OCI-LY3 (cell line): ENCODE measurements at regions not wholly inside any gene's neighbourhood (a gene's known extent, or its start where the extent isn't known, plus 50 kb on each side); places are given as distances from the start of the nearest gene placed in this dataset.

Source experiments
- H2AFZ ChIP-seq: fragments of 200-600, 300-600 bp; shearing (Covaris generic); 2 replicates; pipeline ENCODE4 v1.6.0; 2014; ENCODE audit warnings: antibody characterized with exemption, low read depth, low read length
- H3K27ac ChIP-seq: fragments of 200-600, 300-600 bp; sonication (generic); 2 replicates; pipeline ENCODE4 v1.5.1; 2014; ENCODE audit warnings: mild to moderate bottlenecking, low read length, moderate library complexity, mixed read lengths
- H3K27me3 ChIP-seq: fragments of 200-600, 300-600 bp; sonication (generic); 2 replicates; pipeline ENCODE4 v1.6.1; 2014; ENCODE audit warnings: low read depth, low read length, mixed read lengths
- H3K36me3 ChIP-seq: fragments of 200-600, 300-600 bp; sonication (generic); replicated peaks from 2 replicates; pipeline ENCODE3; 2014; ENCODE audit warnings: low read depth, low read length, mixed read lengths
- H3K4me1 ChIP-seq: fragments of 300-600, 200-600 bp; sonication (generic); 2 replicates; pipeline ENCODE4 v1.6.1; 2014; ENCODE audit warnings: low read length, mixed read lengths
- H3K4me2 ChIP-seq: fragments of 200-600, 300-600 bp; sonication (generic); 2 replicates; pipeline ENCODE4 v1.6.1; 2014; ENCODE audit warnings: low read length, mixed read lengths
- H3K4me3 ChIP-seq: fragments of 300-600, 200-600 bp; sonication (generic); 2 replicates; pipeline ENCODE4 v1.5.1; 2014; ENCODE audit warnings: antibody characterized with exemption, mild to moderate bottlenecking, low read length, moderate library complexity
- H3K79me2 ChIP-seq: fragments of 300-600, 200-600 bp; shearing (Covaris generic); 2 replicates; pipeline ENCODE4 v1.6.1; 2014; ENCODE audit warnings: mild to moderate bottlenecking, low read length, mixed read lengths
- H3K9ac ChIP-seq: fragments of 300-600, 200-600 bp; shearing (Covaris generic); 2 replicates; pipeline ENCODE4 v1.6.0; 2014; ENCODE audit warnings: mild to moderate bottlenecking, low read length, moderate library complexity
- H3K9me3 ChIP-seq: fragments of 200-600, 300-600 bp; shearing (Covaris generic); 2 replicates; pipeline ENCODE4 v1.6.1; 2014; ENCODE audit warnings: low read length, mixed read lengths; ENCODE audit not compliant: insufficient read depth
- H4K20me1 ChIP-seq: fragments of 200-600, 300-600 bp; sonication (generic); 2 replicates; pipeline ENCODE4 v1.6.1; 2016; ENCODE audit warnings: low read length, mixed read lengths; ENCODE audit not compliant: insufficient read depth
- EZH2phosphoT487 ChIP-seq: fragments of 200-600 bp; shearing (Covaris generic); IDR thresholded peaks from 2 replicates; pipeline ENCODE4 v1.6.1; 2018; ENCODE audit warnings: antibody characterized with exemption, mixed run types, low read depth
- TF ChIP-seq, protein P1 (sequence below): fragments of 200-600, 300-600 bp; sonication (generic); IDR thresholded peaks from 2 replicates; pipeline ENCODE4 v1.5.1; 2014; ENCODE audit warnings: antibody characterized with exemption, low read length, low read depth

DNA sequence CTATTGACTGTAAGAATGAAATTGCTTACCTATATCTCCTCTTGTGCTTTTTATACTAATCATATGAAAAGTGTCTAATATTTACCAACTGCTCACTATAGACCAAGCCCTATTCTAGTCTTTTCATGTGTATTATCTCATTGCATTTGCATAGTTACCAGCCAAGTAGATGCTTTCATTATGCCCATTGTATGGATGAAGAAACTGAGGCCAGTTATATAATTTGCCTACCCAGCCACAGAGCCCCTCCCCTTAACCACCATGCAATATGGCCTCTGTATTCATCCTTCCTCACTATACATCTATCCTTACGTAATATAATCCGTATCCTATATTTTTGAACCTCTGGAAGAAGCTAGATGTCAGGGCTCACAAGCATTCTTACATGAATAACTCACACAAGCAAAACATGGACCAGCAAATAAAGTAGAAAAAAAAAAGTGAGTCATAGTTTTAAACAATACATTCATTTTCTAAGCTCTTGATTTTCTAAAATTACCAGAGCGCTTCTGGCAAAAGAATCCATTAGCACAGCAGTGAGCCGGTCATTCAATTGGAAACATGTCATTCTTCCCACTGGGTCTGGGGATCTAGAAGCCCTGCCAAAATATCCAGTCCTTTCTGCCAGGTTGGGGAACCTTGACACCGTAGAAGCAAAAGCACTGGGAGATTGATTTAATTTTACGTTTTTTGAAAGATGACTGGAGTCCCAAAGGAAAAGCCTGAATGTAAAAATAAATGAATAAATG is 80.0 kb downstream of the C11orf91 start:
- H3K4me3 ChIP-seq = no peak overlapping the region
- H3K27me3 ChIP-seq = peaks cover 16% of the 10 kb centered on the region; the same call in 1 of the 2 replicates
- H3K9ac ChIP-seq = no peak overlapping the region
- no peak overlapping the region for H2AFZ ChIP-seq
- H3K4me1 ChIP-seq = peaks cover 13% of the 10 kb centered on the region
- H3K27ac ChIP-seq = no peak overlapping the region
- no peaks in the 10 kb centered on the region for H3K79me2 ChIP-seq
- H3K4me2 ChIP-seq = no peak overlapping the region
- H4K20me1 ChIP-seq = no peaks in the 10 kb centered on the region
- no peak for TF ChIP-seq EZH2phosphoT487
- TF ChIP-seq, protein P1, sequence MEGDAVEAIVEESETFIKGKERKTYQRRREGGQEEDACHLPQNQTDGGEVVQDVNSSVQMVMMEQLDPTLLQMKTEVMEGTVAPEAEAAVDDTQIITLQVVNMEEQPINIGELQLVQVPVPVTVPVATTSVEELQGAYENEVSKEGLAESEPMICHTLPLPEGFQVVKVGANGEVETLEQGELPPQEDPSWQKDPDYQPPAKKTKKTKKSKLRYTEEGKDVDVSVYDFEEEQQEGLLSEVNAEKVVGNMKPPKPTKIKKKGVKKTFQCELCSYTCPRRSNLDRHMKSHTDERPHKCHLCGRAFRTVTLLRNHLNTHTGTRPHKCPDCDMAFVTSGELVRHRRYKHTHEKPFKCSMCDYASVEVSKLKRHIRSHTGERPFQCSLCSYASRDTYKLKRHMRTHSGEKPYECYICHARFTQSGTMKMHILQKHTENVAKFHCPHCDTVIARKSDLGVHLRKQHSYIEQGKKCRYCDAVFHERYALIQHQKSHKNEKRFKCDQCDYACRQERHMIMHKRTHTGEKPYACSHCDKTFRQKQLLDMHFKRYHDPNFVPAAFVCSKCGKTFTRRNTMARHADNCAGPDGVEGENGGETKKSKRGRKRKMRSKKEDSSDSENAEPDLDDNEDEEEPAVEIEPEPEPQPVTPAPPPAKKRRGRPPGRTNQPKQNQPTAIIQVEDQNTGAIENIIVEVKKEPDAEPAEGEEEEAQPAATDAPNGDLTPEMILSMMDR = no peak
- no peaks in the 10 kb centered on the region for H3K9me3 ChIP-seq
- H3K36me3 ChIP-seq = no peaks in the 10 kb centered on the region

DNA sequence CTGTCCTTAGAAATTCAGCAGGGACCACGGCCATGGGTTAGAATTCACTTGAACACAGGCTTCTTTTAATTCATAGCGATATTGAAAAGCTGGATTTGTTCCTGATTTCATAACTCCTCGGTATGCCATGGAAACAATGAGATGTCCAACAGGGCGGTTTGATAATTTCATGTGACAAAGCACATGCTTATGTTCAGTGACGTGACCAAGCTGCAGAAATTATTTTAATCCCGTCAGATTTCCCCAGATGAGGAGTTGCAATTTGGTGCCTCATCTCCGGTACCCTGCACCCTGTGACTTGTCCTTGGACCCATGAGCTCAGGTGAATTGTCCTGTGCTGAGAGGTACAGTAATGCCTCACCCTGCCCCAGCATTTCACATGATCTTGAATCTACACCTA is 81.7 kb downstream of the C11orf91 start:
- H3K27ac ChIP-seq = no peak overlapping the region
- no peaks in the 10 kb centered on the region for H3K36me3 ChIP-seq
- no peak overlapping the region for H2AFZ ChIP-seq
- H3K9me3 ChIP-seq = no peaks in the 10 kb centered on the region
- H3K79me2 ChIP-seq = no peaks in the 10 kb centered on the region
- H3K9ac ChIP-seq = no peak overlapping the region
- H3K4me1 ChIP-seq = peaks cover 13% of the 10 kb centered on the region
- H3K4me3 ChIP-seq = no peak overlapping the region
- peaks cover 16% of the 10 kb centered on the region; the same call in 1 of the 2 replicates for H3K27me3 ChIP-seq
- TF ChIP-seq, protein P1 = no peak
- TF ChIP-seq EZH2phosphoT487 = no peak
- H4K20me1 ChIP-seq = no peaks in the 10 kb centered on the region
- H3K4me2 ChIP-seq = no peak overlapping the region

DNA sequence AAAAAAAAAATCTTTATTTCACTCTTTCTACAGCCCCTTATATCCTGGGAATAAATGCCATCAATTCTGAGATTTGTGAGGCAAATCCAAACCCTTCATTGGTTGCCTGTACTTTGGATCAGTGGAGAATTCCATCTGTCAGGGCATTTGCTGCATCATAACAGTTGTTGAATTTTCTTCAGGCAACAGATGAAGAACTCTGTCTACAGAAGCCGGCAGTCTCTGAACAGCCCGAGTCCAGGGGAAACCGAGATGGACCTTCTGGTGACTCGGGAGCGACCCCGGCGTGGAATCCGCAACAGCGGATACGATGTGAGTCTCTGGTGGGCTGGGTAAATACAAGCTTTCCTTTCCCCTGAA is 82.3 kb downstream of the C11orf91 start:
- Histone ChIP-seq H4K20me1 (no peaks in the 10 kb centered on the region), H3K27ac (no peak overlapping the region), H3K36me3 (no peaks in the 10 kb centered on the region), H3K4me3 (no peak overlapping the region), H3K9ac (no peak overlapping the region), H3K4me1 (peaks cover 13% of the 10 kb centered on the region), H3K4me2 (no peak overlapping the region), H3K79me2 (no peaks in the 10 kb centered on the region), H3K9me3 (no peaks in the 10 kb centered on the region), H3K27me3 (peaks cover 16% of the 10 kb centered on the region; the same call in 1 of the 2 replicates), H2AFZ (no peak overlapping the region)
- no peak for TF ChIP-seq EZH2phosphoT487

DNA sequence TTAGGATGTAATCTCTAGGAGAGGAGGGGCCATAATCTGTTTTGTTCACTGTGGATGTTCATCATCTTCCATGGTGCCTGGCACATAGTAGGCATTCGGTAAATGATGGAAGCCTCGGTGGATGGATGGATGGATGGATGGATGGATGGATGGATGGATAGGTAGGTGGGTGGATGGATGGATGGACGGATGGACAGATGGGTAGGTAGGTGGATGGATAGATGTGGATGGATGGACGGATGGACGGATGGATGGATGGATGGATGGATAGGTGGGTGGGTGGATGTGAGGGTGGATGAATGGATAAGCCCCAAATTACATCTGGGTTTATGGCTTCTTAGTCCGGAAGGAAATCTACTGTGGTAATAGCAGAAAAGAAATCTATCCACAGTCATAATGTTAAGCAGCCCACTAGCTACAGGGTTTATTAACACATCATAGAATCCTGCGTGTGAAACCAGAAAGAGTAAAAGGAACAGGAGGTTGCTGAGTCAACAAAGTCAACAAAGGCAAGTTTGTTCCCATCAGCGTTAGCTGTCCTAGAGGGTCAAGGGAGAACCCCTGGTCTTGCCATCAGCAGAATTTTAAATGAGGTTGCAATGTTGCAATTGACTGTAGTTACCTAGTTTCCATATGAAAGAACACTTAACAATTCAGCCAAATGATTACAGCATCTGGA is 82.8 kb downstream of the C11orf91 start:
- H3K36me3 ChIP-seq = no peaks in the 10 kb centered on the region

More for the DNA sequence above, 82.8 kb downstream of the C11orf91 start:
- Histone ChIP-seq H3K27ac (no peak overlapping the region), H3K4me3 (no peak overlapping the region), H4K20me1 (no peaks in the 10 kb centered on the region), H3K4me1 (peaks cover 9% of the 10 kb centered on the region), H3K27me3 (peaks cover 16% of the 10 kb centered on the region; the same call in 1 of the 2 replicates), H3K9me3 (no peaks in the 10 kb centered on the region), H3K4me2 (no peak overlapping the region), H2AFZ (no peak overlapping the region), H3K9ac (no peak overlapping the region), H3K79me2 (no peaks in the 10 kb centered on the region)
- no peak for TF ChIP-seq EZH2phosphoT487
- TF ChIP-seq, protein P1 = no peak
